ENCODE measurements at regions not wholly inside any gene's neighbourhood (a gene's known extent, or its start where the extent isn't known, plus 50 kb on each side); places are given as distances from the start of the nearest gene placed in this dataset.

- FAIRE-seq: no peak
- no peak for DNase-seq (ENCODE audit: insufficient read length, low spot score)
- TF ChIP-seq POU2F2 (IDR thresholded peaks at IDR 0.05; ENCODE audit: low read depth, low read length): no peak
- TF ChIP-seq TAF1 (IDR thresholded peaks at IDR 0.05; ENCODE audit: low read depth, low read length): no peak
These were observed 130.9 kb downstream of the GLI2 start for GRCh38 chr2:120866483-120867140.

GRCh38 chr2:120867290-120868241, 131.9 kb downstream of the GLI2 start:
- FAIRE-seq (no peak), DNase-seq (ENCODE audit: insufficient read length, low spot score) (no peak)
- TF ChIP-seq POLR2A (IDR thresholded peaks at IDR 0.05; ENCODE audit: low read depth, low read length) (no peak), POU2F2 (IDR thresholded peaks at IDR 0.05; ENCODE audit: low read depth, low read length) (no peak), TAF1 (IDR thresholded peaks at IDR 0.05; ENCODE audit: low read depth, low read length) (no peak), SPI1 (IDR thresholded peaks at IDR 0.05; ENCODE audit: low read depth, low read length) (no peak), PAX5 (IDR thresholded peaks at IDR 0.05; ENCODE audit: insufficient read depth, low read length, severe bottlenecking) (no peak), POLR2AphosphoS5 (IDR thresholded peaks at IDR 0.05; ENCODE audit: low read depth, low read length) (no peak)

GRCh38 chr2:120868366-120868765, 132.7 kb downstream of the GLI2 start:
- TF ChIP-seq POU2F2 (IDR thresholded peaks at IDR 0.05; ENCODE audit: low read depth, low read length): no peak
- no peak for TF ChIP-seq POLR2AphosphoS5 (IDR thresholded peaks at IDR 0.05; ENCODE audit: low read depth, low read length)
- TF ChIP-seq POLR2A (IDR thresholded peaks at IDR 0.05; ENCODE audit: low read depth, low read length): no peak
- no peak for TF ChIP-seq SPI1 (IDR thresholded peaks at IDR 0.05; ENCODE audit: low read depth, low read length)
- no peak for TF ChIP-seq TAF1 (IDR thresholded peaks at IDR 0.05; ENCODE audit: low read depth, low read length)
- TF ChIP-seq PAX5 (IDR thresholded peaks at IDR 0.05; ENCODE audit: insufficient read depth, low read length, severe bottlenecking): no peak
- DNase-seq (ENCODE audit: insufficient read length, low spot score): no peak
- FAIRE-seq: no peak

GRCh38 chr2:120869036-120869729, 133.5 kb downstream of the GLI2 start:
- FAIRE-seq (no peak), DNase-seq (ENCODE audit: insufficient read length, low spot score) (no peak)
- TF ChIP-seq POLR2A (IDR thresholded peaks at IDR 0.05; ENCODE audit: low read depth, low read length) (no peak), PAX5 (IDR thresholded peaks at IDR 0.05; ENCODE audit: insufficient read depth, low read length, severe bottlenecking) (no peak), POLR2AphosphoS5 (IDR thresholded peaks at IDR 0.05; ENCODE audit: low read depth, low read length) (no peak), SPI1 (IDR thresholded peaks at IDR 0.05; ENCODE audit: low read depth, low read length) (no peak), TAF1 (IDR thresholded peaks at IDR 0.05; ENCODE audit: low read depth, low read length) (no peak), POU2F2 (IDR thresholded peaks at IDR 0.05; ENCODE audit: low read depth, low read length) (no peak)

- no peak for DNase-seq (ENCODE audit: insufficient read length, low spot score)
- FAIRE-seq: no peak
These were observed 134.2 kb downstream of the GLI2 start for GRCh38 chr2:120869730-120870466.

GRCh38 chr2:120870467-120870788, 134.8 kb downstream of the GLI2 start:
- DNase-seq (ENCODE audit: insufficient read length, low spot score): no peak
- FAIRE-seq: no peak
- no peak for TF ChIP-seq TAF1 (IDR thresholded peaks at IDR 0.05; ENCODE audit: low read depth, low read length)
- no peak for TF ChIP-seq POLR2A (IDR thresholded peaks at IDR 0.05; ENCODE audit: low read depth, low read length)
- no peak for TF ChIP-seq POLR2AphosphoS5 (IDR thresholded peaks at IDR 0.05; ENCODE audit: low read depth, low read length)
- TF ChIP-seq SPI1 (IDR thresholded peaks at IDR 0.05; ENCODE audit: low read depth, low read length): no peak
- no peak for TF ChIP-seq POU2F2 (IDR thresholded peaks at IDR 0.05; ENCODE audit: low read depth, low read length)
- no peak for TF ChIP-seq PAX5 (IDR thresholded peaks at IDR 0.05; ENCODE audit: insufficient read depth, low read length, severe bottlenecking)

More at GRCh38 chr2:120869730-120870466, 134.2 kb downstream of the GLI2 start:
- TF ChIP-seq TAF1 (IDR thresholded peaks at IDR 0.05; ENCODE audit: low read depth, low read length) (no peak), SPI1 (IDR thresholded peaks at IDR 0.05; ENCODE audit: low read depth, low read length) (no peak), PAX5 (IDR thresholded peaks at IDR 0.05; ENCODE audit: insufficient read depth, low read length, severe bottlenecking) (no peak)

GRCh38 chr2:120871016-120871635, 135.5 kb downstream of the GLI2 start:
- FAIRE-seq (no peak), DNase-seq (ENCODE audit: insufficient read length, low spot score) (no peak)
- TF ChIP-seq POLR2AphosphoS5 (IDR thresholded peaks at IDR 0.05; ENCODE audit: low read depth, low read length): no peak
- TF ChIP-seq POLR2A (IDR thresholded peaks at IDR 0.05; ENCODE audit: low read depth, low read length): no peak
- no peak for TF ChIP-seq SPI1 (IDR thresholded peaks at IDR 0.05; ENCODE audit: low read depth, low read length)
- no peak for TF ChIP-seq PAX5 (IDR thresholded peaks at IDR 0.05; ENCODE audit: insufficient read depth, low read length, severe bottlenecking)
- no peak for TF ChIP-seq TAF1 (IDR thresholded peaks at IDR 0.05; ENCODE audit: low read depth, low read length)
- no peak for TF ChIP-seq POU2F2 (IDR thresholded peaks at IDR 0.05; ENCODE audit: low read depth, low read length)

- DNase-seq (ENCODE audit: insufficient read length, low spot score): no peak
- no peak for FAIRE-seq
- TF ChIP-seq TAF1 (IDR thresholded peaks at IDR 0.05; ENCODE audit: low read depth, low read length) (no peak), POLR2A (IDR thresholded peaks at IDR 0.05; ENCODE audit: low read depth, low read length) (no peak), SPI1 (IDR thresholded peaks at IDR 0.05; ENCODE audit: low read depth, low read length) (no peak), PAX5 (IDR thresholded peaks at IDR 0.05; ENCODE audit: insufficient read depth, low read length, severe bottlenecking) (no peak), POU2F2 (IDR thresholded peaks at IDR 0.05; ENCODE audit: low read depth, low read length) (no peak), POLR2AphosphoS5 (IDR thresholded peaks at IDR 0.05; ENCODE audit: low read depth, low read length) (no peak)
These were observed 136.4 kb downstream of the GLI2 start for GRCh38 chr2:120871881-120872620.
